GM19328 (cell line): ENCODE measurements at regions not wholly inside any gene's neighbourhood (a gene's known extent, or its start where the extent isn't known, plus 50 kb on each side); places are given as distances from the start of the nearest gene placed in this dataset.
"Not testable (repeated sequence)": the region's sequence is repeated elsewhere in the genome, so short reads cannot be mapped to it uniquely, and the experiment has no call there.

ENCODE experiments used
- ATAC-seq: cut with Tn5 transposase; IDR thresholded peaks from one replicate; pipeline ENCODE4 v1.9.1; 2021; ENCODE audit warnings: mild to moderate bottlenecking, moderate library complexity; ENCODE audit not compliant: unreplicated experiment

DNA sequence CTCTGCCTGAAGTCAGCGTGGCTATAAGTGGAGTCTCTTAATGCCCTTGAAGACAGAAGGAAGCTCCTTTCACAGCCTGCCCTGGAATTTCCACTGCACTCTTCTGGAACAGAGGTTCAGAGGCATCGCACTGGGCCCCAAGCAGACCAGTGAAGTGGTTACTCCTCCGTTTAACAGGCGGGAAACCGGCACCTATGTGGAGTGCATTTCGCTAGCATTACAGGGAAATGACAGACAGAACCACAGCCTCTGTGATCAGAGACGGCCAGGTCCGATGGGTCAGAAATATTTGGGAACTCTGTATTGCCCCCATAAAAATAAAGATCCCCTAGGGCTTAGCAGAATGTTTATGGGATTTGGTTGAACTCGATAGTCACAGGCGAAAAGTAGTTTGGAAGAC lies 406.9 kb upstream of the PRKCQ start:
- no peak for ATAC-seq

DNA sequence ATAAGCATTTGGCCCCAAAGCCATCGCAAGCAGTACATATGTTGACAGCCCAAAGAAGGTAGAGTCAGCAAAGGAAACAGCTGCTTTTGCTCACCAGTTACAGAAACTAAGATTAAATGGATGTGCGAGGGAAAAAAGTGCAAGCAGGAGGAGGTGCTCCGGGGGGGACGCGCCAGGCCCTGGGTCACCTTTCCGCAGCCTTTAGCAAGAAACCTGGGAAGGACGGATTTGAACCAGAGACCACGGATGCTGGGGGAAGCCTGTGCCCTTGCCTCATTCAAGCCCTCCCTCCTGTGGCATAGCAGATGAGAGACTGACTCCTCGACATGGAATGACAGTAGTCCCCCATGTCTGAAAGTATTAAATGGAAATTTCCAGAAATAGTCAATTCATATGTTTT lies 405.6 kb upstream of the PRKCQ start:
- ATAC-seq, result no peak

DNA sequence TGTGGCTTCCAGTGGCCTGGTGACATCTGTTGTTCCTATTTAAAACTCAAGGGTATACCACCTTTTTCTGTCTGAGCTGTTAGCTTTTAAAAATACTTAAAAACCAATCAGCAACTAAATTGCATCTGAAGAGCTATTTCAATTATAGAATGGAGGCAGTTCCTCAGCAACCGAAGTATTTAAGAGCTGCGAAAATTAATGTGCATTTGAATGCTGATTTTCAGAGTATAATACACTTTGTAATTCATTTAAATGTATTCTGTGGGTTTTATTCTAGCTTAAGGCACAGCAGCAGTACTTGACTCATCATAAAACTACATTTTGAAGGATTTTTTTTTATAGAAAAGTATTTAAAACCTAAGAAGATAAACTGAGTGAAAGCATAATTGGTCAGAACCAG lies 404.9 kb upstream of the PRKCQ start:
- no peak for ATAC-seq

DNA sequence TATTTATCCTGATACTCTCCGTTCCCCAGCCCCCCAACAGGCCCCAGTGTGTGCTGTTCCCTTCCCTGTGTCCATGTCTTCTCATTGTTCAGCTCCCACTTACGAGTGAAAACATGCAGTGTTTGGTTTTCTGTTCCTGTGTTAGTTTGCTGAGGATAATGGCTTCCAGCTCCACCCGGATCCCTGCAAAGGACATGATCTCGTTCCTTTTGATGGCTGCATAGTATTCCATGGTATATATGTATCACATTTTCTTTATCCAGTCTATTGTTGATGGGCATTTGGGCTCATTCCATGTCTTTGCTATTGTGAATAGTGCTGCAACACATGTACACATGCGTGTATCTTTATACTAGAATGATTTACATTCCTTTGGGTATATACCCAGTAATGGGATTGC lies 403.9 kb upstream of the PRKCQ start:
- not testable (repeated sequence) for ATAC-seq

DNA sequence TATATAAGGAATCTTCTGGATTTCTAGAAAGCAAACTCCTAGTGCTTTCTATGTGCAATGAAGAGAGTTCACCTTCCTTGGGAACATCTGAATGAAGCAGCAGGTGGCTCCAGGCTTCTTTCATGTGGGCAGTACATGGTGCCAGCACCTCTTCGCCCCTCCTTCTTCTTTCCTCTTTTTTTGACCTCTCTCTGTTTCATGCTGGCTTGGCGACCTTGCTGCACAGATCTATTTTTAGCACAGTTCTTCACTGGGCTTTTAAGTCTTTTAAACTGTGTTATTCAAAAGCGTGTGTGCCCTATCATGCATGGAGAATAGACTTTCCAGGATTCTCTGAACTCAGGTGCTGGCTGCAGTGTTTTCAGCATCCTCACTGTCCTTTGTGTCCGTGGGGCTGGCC lies 400.3 kb upstream of the PRKCQ start:
- ATAC-seq, result no peak

DNA sequence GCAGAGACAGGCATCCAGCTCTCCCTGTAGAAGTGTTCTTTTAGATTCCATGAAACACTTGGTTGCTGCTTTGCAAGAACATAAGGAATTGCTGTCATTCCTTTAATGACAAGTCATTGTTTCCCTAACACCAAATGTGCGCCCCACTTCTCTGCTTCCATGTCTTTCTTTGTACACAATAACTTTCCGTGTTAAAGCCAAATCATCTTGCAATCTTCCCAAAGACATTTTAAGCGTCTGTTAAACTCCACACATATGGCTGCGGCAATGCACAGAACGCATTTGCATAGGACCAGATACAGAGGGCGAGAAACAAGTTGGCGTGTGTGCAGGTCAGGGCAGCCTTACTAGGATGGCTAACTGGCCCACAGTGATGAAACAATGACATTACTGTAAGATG lies 399.3 kb upstream of the PRKCQ start:
- no peak for ATAC-seq

DNA sequence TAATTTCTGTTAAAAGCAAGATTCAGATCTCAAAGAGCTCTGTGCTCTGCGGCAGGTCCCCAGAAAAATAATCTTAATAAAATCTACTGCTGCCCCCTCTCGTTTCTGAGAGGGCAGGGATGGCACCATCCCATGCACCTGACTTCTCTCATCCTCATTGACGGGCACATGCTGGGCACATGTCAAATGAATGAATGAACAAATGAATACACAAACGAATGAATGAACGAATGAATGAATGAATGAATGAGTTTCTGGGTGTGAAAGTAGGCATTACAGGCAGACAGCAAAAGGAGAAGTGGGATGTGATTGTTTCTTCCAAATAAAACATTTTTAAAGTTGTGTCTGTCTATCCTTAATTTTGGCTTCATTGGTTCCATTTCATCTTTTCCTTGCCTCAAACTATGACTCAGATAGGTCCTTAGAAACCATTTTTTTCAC lies 398.1 kb upstream of the PRKCQ start:
- ATAC-seq, result no peak

DNA sequence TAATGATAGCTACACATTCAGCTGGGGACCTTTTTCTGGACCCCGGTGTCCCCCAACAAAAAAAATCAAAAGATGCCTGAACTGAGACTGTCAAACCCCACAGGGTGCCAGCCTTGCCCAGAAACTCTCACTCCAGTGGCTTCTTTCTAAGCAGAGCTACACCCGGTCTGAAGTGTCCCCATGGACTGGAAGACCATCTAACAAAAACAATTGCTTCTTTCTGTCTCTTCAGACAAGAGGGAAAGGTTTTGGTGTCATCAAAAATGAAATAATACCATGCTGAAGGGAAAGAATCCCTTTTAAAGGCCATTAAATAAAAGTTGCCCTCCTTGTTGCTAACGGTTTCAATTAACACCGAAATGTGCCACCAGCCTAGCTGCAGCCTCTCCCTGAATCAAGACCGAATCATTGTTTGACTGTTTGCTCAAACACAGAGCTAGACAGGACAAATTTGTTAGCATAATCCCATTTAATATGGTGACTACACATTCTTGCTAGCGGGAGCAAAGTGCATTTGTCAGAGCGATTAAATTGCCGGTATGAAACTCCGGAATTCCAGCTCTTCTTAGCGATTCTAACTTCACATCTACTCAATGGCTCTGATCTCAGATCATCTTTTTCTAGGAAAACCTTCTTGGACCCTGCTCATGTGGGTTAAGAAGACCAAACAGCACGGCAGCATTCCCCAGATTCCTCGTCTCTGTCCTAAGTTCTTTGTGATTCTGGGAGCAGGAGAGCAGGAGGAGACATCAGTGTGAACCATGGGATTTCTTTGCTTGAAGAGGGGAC lies 397.5 kb upstream of the PRKCQ start:
- no peak for ATAC-seq

DNA sequence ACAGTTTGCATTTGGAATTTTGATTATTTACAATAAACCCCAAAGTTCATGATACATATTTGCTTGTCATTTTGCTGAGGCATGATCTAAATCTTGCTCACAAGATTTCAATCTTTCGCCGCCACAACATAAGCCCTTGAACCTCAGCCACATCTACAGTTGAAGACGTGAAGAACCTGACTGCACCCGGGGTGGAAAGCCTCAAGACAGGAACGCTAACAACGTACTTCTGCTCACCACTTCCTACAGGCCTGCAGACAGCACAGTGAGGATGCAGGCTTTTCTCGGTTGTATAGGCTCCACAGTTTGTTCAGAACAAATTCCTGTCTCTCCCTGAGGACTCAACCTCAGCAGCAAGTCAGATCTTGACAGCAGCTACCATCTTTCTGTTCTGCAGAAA lies 393.8 kb upstream of the PRKCQ start:
- ATAC-seq, result no peak

DNA sequence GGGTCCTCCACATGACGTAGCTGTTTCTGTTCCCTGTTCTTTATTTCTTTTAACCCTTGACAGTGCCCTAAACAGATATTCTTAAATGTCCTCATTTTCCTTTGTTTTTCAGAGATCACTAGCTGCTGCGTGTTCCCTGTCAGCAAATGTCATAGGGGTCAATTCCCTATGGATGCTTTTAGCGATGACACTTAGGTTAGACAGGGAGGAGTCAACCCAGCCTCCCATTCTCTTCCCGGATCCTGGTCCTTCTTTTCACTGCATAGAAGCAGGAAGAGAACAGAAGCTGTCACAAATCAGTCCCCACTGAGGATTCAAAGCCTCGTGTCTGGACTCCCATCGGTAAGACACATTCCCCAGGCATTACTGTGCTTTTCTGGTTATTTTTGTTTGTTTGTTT lies 392.1 kb upstream of the PRKCQ start:
- ATAC-seq, result no peak

DNA sequence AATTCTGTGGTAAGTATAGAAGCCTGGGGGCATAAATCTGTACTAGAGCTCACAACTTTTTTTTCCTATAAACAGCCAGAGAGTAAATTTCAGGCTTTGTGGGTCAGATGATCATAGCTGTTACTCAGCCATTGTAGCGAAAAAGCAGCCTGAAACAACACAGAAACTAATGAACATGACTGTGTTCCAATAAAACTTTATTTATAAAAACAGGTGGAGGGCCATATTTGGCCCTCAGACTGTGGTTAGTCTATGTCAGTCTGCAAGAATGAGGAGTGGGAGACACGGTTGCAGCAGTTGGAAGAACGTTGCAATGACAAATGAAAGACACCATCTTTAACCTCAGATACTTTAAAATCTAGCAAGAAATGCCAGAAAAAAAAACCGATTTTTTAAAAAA lies 389.6 kb upstream of the PRKCQ start:
- ATAC-seq, result no peak

DNA sequence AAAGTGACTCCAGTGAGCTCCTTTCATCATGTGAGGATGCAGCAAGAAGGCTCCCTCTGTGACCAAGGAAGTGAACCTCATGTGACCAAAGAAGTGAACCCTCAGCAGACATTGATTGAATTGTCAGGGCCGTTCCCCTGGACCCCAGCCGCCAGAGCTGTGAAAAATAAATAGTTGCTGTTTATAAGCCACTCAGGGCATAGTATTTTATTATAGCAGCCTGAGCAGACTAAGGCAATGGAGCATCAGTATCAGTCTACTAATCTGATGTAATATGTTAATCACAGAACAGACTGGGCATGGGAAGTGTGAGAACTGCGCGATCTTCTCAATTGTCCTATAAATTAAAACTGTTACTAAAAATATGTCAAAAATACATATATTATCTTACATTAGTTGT lies 384.5 kb upstream of the PRKCQ start:
- ATAC-seq, result no peak

DNA sequence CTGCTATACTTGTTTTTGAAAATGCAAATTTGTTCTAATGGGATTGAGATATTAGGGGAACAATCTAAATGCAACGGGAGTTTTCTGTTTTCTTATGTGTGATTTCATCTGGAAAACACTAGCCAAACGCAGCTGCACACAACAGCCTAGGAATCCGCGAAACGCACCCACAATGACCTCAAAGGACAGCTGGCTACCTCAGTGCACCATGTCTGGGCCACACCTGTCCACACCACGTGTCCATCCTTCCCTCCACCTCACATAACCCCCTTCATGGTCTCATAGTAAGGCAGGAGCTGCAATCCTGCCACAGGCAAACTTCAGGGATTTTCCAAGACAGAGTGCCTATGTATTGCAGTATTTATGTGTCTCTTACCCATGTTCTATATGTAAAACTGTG lies 382.5 kb upstream of the PRKCQ start:
- no peak for ATAC-seq

DNA sequence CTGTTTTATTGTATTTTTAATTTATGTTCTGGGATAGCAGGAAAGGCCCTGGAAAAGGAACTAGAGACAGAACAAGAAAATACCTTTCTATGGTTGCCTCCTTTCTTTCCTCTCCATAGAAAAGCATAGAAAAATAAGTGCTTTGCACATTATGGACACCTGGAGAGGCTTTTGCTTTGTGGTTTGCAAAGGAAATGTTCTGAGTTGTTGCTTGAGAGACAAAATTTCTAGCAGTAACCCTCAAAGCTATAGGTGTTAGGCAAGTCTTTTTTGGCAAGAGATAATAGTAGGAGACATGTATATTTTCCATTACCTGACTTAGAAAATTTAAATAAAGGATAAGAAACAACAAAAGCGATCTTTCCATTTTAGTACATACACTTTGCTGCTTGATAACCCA lies 378.6 kb upstream of the PRKCQ start:
- ATAC-seq, result no peak

DNA sequence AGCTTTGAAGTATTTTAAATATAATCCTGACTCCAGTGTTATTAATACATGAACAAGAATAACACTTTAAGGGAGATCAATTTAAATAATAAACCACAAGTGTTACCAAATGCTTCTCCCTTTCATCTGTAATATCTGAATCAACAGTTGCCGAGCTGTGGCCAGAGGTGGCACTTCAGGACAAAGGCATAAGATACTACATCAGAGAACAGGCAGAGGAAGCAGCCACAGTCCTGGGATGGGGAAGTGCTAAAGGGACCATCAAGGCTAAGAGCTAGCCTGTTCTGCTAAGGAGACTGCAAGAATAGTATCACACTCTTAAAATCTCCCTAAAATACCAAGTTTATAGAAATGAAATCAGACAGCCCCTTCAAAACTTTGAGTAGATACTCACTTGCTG lies 378.2 kb upstream of the PRKCQ start:
- ATAC-seq, result no peak

DNA sequence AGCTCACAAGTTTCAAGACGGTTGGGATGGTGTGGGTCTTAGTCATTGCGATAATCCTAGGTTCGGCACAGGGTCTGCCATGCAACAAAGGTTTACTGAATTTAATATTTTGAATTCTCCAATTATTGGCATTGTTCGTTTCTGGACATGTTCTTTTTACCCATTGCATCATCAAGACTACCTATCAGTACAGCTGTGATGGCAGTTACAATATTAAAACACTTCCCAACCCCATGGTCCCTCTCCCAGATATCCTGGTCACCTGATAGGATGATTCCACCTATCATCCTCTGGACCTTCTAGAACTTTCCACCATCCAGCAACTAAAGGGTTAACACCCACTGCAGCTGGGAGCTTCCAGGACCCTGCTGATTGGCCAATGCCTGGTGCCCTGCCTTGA lies 377.8 kb upstream of the PRKCQ start:
- ATAC-seq, result no peak

DNA sequence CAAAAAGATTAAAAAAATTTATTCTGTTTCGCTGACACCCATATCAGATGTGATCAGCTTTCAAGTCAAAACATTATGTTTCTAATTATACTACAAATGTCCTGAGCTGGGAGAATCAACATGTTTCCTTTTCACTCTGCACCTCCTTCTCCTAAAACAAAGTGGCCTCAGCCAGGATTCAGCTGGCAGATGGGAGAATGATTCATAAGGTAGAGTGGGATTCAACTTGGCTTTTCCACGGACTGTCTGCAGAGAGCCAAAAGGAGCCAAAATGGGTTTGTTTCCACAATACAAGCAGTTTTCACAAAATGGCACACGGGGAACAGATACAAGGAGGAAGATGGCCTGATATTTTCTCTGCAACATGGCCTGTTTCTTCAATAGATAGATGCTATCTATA lies 376.5 kb upstream of the PRKCQ start:
- no peak for ATAC-seq

DNA sequence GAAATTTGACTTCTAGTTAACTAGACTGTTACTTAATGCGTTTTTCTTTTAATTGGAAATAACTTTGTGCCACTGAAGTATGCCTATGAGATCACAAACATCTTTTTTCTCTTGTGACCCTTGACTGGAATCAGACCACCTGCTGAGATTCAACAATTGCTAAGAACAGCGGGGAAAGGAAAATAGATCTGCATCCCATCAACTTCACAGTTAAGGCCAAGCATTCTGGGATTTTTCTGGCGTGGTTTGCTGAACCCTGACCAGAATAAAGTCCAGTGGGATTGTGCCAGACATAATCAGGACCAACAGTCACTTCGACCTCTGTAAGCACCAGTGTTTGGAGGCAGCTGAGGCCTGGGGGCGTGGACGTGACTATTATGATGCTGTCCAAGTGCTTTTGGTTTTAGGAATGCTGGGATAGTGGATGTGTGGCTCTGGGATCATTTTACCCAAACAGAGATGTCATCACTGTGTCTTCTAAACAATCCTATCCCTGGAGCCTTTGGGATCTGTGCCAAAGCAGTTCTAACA lies 373.3 kb upstream of the PRKCQ start:
- no peak for ATAC-seq

DNA sequence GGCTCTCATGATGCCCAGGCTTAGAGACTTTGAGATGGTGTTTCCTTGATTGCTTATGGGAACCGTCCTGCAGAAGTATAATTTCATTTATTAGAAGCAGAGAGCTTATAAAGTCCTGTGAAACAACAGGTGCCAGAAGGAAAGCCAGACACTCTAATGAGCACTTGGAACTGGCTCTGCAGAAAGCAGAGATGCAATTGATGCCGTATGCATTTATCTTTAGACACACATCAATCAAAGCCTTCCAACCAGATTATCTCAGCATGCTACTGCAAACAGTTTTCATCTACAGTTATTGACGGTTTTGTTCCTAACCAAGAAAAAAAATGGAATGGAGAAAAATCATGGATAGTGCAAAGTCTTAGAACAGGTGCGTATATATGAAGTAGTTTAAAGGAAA lies 371.7 kb upstream of the PRKCQ start:
- no peak for ATAC-seq

DNA sequence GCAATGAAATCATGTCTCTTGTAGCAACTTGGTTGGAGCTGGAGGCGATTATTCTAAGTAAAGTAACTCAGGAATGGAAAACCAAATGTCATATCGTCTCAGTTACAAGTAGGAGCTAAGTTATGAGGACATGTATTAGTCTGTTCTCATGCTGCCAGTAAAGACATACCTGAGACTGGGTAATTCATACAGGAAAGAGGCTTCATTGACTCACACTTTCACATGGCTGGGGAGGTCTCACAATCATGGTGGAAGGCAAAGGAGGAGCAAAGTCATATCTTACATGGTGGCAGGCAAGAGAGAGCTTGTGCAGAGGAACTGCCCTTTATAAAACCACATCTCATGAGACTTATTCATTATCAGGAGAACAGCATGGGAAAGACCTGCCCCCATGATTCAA lies 370.1 kb upstream of the PRKCQ start:
- no peak for ATAC-seq

DNA sequence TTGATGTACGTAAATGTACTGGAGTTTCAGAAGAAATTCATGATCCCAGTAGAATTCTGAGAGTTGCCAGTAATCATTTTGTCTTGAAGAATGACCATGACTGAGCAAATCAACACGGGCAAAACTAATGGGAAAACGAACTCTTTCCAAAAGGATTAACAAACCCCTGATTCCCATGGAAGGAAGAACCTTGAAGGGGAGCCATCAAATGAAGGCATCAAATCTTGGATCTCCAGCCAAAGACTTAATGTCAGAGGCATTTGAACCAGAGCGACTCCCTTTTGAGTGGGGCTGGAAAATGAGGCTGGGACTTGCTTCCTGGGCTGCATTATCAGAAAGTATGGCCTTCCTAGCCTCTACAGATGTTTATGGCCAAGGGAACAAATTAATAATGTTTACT lies 364.4 kb upstream of the PRKCQ start:
- ATAC-seq, result no peak

DNA sequence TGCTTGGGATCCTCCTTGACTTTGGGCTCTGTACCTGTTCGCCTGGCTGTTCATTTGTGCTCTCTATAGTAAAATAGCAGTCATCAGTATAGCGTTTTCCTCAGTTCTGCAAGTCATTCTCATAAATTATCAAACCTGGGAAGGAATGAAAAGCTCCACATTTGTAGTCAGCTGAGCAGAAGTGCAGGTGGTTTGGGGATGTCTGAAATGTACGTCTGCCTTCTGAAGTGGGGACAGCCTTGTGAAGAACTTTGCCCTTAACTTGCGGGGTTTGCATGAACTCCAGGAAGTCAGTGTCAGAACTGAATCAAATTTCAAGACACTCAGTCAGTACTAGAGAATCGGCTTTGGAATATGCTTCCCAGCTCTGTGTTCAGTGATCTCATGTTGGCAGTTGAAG lies 358.3 kb upstream of the PRKCQ start:
- ATAC-seq, result no peak

DNA sequence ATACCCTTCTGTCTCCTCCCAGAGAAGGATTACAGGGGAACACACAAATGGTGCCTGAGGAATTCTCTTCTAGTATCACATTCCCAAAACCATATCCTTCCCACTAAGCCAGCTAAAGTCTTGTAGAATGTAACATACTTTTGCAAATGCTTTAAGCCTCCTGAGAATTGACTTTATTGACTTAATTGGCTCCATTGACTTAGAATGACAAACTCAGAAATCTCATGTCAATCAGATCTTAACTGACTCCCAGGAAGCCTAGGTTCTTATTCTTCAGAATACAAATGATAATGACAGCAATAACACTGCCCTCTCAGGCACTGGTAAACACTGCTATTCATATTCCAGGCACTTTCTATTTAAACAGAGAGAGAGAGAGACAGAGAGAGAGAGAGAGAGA lies 356.9 kb upstream of the PRKCQ start:
- no peak for ATAC-seq
